ENCODE measurements at regions not wholly inside any gene's neighbourhood (a gene's known extent, or its start where the extent isn't known, plus 50 kb on each side); places are given as distances from the start of the nearest gene placed in this dataset.

- no peak for DNase-seq (ENCODE audit: low read depth, low spot score)
- Histone ChIP-seq H2AFZ (ENCODE audit: low read depth, low read length, poor library complexity, severe bottlenecking) (no peak overlapping the region), H3K27ac (ENCODE audit: low read depth, low read length) (no peak overlapping the region), H3K9me2 (ENCODE audit: insufficient read depth) (no peaks in the 10 kb centered on the region), H3K79me2 (ENCODE audit: insufficient read depth, low read length) (no peaks in the 10 kb centered on the region), H3K4me2 (ENCODE audit: low read length) (no peak overlapping the region), H3K4me1 (ENCODE audit: control insufficient read depth in 1 of 2, insufficient read depth in 2 of 2, low read length in 2 of 2) (peaks cover 0 to 7% of the 10 kb centered on the region in 2 experiments; a peak in 2 of 4 replicates), H3K4me3 (replicated peaks in 1 of 2; ENCODE audit: low read depth in 1 of 2, low read length in 2 of 2) (no peak overlapping the region), H3K36me3 (ENCODE audit: control insufficient read depth in 1 of 2, insufficient read depth in 2 of 2, low read length in 2 of 2) (no peaks in the 10 kb centered on the region), H3K9me3 (ENCODE audit: control insufficient read depth in 1 of 2, insufficient read depth in 1 of 2, low read depth in 1 of 2, low read length in 2 of 2) (no peaks in the 10 kb centered on the region), H3K27me3 (ENCODE audit: insufficient read depth, low read length) (no peaks in the 10 kb centered on the region), H3K9ac (ENCODE audit: low read length) (no peak overlapping the region), H4K20me1 (ENCODE audit: insufficient read depth) (no peaks in the 10 kb centered on the region)
- ChIA-PET RAD21 (ENCODE audit: low non-redundant PET in 1 of 2, low total read pairs in 2 of 2, uncharacterized antibody in 2 of 2, unreplicated experiment in 2 of 2) (no interaction called here), CTCF (no interaction called here), POLR2A (interaction anchor here (0.7 kb wide), 1 partner anchor 1770 kb away, joined by 4 read pairs; no protein-coding TSS in a partner anchor)
- no peak for TF ChIP-seq MAX (IDR thresholded peaks at IDR 0.05)
- TF ChIP-seq ZFX (IDR thresholded peaks at IDR 0.05) = no peak
- TF ChIP-seq, protein P1, sequence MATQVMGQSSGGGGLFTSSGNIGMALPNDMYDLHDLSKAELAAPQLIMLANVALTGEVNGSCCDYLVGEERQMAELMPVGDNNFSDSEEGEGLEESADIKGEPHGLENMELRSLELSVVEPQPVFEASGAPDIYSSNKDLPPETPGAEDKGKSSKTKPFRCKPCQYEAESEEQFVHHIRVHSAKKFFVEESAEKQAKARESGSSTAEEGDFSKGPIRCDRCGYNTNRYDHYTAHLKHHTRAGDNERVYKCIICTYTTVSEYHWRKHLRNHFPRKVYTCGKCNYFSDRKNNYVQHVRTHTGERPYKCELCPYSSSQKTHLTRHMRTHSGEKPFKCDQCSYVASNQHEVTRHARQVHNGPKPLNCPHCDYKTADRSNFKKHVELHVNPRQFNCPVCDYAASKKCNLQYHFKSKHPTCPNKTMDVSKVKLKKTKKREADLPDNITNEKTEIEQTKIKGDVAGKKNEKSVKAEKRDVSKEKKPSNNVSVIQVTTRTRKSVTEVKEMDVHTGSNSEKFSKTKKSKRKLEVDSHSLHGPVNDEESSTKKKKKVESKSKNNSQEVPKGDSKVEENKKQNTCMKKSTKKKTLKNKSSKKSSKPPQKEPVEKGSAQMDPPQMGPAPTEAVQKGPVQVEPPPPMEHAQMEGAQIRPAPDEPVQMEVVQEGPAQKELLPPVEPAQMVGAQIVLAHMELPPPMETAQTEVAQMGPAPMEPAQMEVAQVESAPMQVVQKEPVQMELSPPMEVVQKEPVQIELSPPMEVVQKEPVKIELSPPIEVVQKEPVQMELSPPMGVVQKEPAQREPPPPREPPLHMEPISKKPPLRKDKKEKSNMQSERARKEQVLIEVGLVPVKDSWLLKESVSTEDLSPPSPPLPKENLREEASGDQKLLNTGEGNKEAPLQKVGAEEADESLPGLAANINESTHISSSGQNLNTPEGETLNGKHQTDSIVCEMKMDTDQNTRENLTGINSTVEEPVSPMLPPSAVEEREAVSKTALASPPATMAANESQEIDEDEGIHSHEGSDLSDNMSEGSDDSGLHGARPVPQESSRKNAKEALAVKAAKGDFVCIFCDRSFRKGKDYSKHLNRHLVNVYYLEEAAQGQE (IDR thresholded peaks at IDR 0.05; ENCODE audit: low read depth) = no peak
- no peak for TF ChIP-seq POLR2A (IDR thresholded peaks at IDR 0.05; ENCODE audit: borderline replicate concordance, extremely low read depth, insufficient read depth, insufficient read length)
- TF ChIP-seq POLR2AphosphoS5 (IDR thresholded peaks at IDR 0.05; ENCODE audit: low read depth, low read length) = no peak
- TF ChIP-seq ZBTB33 (IDR thresholded peaks at IDR 0.05; ENCODE audit: extremely low read depth, insufficient replicate concordance, low read length) = no peak
- no peak for TF ChIP-seq EGR1 (IDR thresholded peaks at IDR 0.05; ENCODE audit: low read depth)
- no peak for TF ChIP-seq CEBPB (IDR thresholded peaks at IDR 0.05; ENCODE audit: low read depth)
- no peak for TF ChIP-seq FOSL1 (IDR thresholded peaks at IDR 0.05; ENCODE audit: low read depth)
- no peak for TF ChIP-seq CBX3 (IDR thresholded peaks at IDR 0.05; ENCODE audit: low read depth)
- no peak for TF ChIP-seq YY1 (IDR thresholded peaks at IDR 0.05; ENCODE audit: extremely low read depth, insufficient replicate concordance, low read depth, low read length)
- no peak for TF ChIP-seq EZH2 (IDR thresholded peaks at IDR 0.05)
- no peak for TF ChIP-seq RAD21 (IDR thresholded peaks at IDR 0.05; ENCODE audit: low read depth)
- TF ChIP-seq SRF (IDR thresholded peaks at IDR 0.05; ENCODE audit: low read depth) = no peak
- ATAC-seq = no peak
- no TSS peak for BruUV-seq (replicated peaks)
- intact Hi-C loops (cut with micrococcal nuclease) = no loop called here
Measured at GRCh38 chr2:172358691-172359556, 68.5 kb upstream of the ITGA6 start.

Measured in HCT116 (cell line).